K562 (cell line): ENCODE measurements at regions not wholly inside any gene's neighbourhood (a gene's known extent, or its start where the extent isn't known, plus 50 kb on each side); places are given as distances from the start of the nearest gene placed in this dataset.

ENCODE experiments used
- ATF1 ChIP-seq, 2 experiments: fragments of 450-650 bp in 1 of 2; IDR thresholded peaks; 2 replicates each; pipeline ENCODE4 v1.6.1; 2016; ENCODE audit warnings: missing compliant biosample characterization in 1 of 2, missing genetic modification characterization in 1 of 2
- CEBPB ChIP-seq: fragments of 450-650 bp; IDR thresholded peaks from 2 replicates; pipeline ENCODE4 v1.6.1; 2016; ENCODE audit warnings: missing genetic modification characterization, missing compliant biosample characterization
- FOXK1 ChIP-seq: sonication (generic); formaldehyde crosslinking; IDR thresholded peaks from 2 replicates; pipeline ENCODE4 v1.8.0; 2022; ENCODE audit warnings: missing genetic modification reagents, mild to moderate bottlenecking, borderline replicate concordance
- FOXM1 ChIP-seq, 2 experiments: fragments of 450-650 bp in 1 of 2; sonication (generic) in 1 of 2; formaldehyde crosslinking in 1 of 2; IDR thresholded peaks; 2 replicates each; pipeline versions ENCODE4 v1.6.1 to v1.9.0; 2017 to 2022; ENCODE audit warnings: low read depth in 2 of 2, mild to moderate bottlenecking in 2 of 2, missing genetic modification reagents in 1 of 2, moderate library complexity in 1 of 2
- KDM1A ChIP-seq, 2 experiments: fragments of 450-650 bp; IDR thresholded peaks; 2 replicates each; pipeline ENCODE4 v1.6.1; 2016; ENCODE audit warnings: mild to moderate bottlenecking in 2 of 2
- NFIC ChIP-seq: fragments of 450-650 bp; IDR thresholded peaks from 2 replicates; pipeline ENCODE4 v1.6.1; 2017; ENCODE audit warnings: mild to moderate bottlenecking, inconsistent platforms
- PTTG1 ChIP-seq: fragments of 450-650 bp; IDR thresholded peaks from 2 replicates; pipeline ENCODE4 v1.6.1; 2016; ENCODE audit warnings: low read depth, mild to moderate bottlenecking, missing genetic modification characterization, missing compliant biosample characterization
- TAF1 ChIP-seq: IDR thresholded peaks from 2 replicates; pipeline ENCODE4 v1.6.1; 2011; ENCODE audit warnings: mild to moderate bottlenecking, low read length, moderate library complexity; ENCODE audit not compliant: insufficient read depth, control insufficient read depth, severe bottlenecking; ENCODE audit errors: extremely low read depth
- ZBTB17 ChIP-seq: fragments of 450-650 bp; formaldehyde crosslinking; IDR thresholded peaks from 2 replicates; pipeline ENCODE4 v1.4.0; 2020; ENCODE audit warnings: mild to moderate bottlenecking
- TF ChIP-seq, protein P1 (sequence below): fragments of 200-800 bp; sonication (Bioruptor generic); IDR thresholded peaks from 2 replicates; pipeline ENCODE4 v1.6.1; 2016; ENCODE audit warnings: missing genetic modification characterization, missing compliant biosample characterization
- TF ChIP-seq, protein P2 (sequence below): fragments of 450-650 bp; IDR thresholded peaks from 2 replicates; pipeline ENCODE4 v1.7.1; 2018; ENCODE audit warnings: mild to moderate bottlenecking, low read depth; ENCODE audit not compliant: partially characterized antibody
- TF ChIP-seq, protein P3 (sequence below), 3 experiments: IDR thresholded peaks in 2 of 3; conservative IDR thresholded peaks in 1 of 3; 2 replicates each; pipeline ENCODE4 v1.5.1; 2011 to 2012; ENCODE audit warnings: low read length in 3 of 3, mild to moderate bottlenecking in 3 of 3, control low read depth in 2 of 3, improper control_type of control experiment in 1 of 3, inconsistent platforms in 1 of 3, low read depth in 1 of 3, mixed read lengths in 1 of 3, moderate library complexity in 1 of 3; ENCODE audit not compliant: insufficient read depth in 2 of 3

DNA sequence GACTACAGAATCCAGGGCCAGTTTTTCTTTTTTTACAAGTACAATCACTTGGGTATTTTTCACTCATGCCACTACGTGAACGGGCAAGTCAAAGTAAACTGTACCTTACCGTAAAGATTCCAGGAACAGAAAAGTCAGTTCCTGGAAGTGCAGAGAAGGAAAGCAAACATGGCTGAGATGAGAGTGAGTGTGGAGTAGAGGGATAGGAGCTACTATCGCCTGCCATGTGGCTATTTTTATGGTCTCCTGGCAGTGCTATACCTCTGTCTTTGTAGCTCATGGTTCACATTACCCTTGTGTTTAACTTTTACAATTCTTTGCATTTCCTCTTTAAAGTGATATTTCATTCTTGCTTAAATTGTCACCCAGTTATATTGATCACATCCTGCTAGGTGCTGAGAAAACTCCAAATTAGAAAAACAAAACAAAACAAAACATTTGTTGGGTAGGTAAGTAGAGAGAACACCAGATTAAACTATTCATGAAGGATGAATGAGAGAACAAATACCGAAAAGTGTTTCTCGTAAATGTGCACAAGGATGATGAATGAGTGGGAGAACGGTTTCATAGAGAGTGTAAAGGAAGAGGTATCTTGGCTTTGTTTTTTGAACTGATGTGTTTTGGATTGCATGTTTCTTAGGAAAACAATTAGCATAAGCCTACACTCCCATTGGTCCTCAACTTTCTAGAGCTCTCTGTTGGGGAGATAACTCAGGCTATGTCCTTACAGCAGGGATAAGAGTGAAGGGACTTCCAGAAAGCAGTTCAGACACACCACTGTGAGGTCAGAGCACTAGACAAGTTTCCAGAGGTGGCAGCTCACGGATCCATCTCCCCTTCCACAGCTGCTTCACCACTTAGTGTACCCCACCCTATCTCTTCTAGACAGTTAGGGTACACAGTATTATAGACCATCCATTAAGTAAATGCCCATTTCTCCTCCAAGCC, 163.7 kb downstream of the IPO8 start:
- TF ChIP-seq PTTG1 (tag) (no peak), KDM1A (IDR thresholded peaks at IDR 0.05) (no peak), ZBTB17 (no peak), FOXM1 (IDR thresholded peaks at IDR 0.05; ENCODE audit: low read depth) (no peak), FOXM1 (CRISPR knock-in tag; IDR thresholded peaks at IDR 0.05; ENCODE audit: low read depth) (no peak), FOXK1 (CRISPR knock-in tag) (no peak), CEBPB (tag) (no peak), NFIC (no peak), ATF1 (CRISPR knock-in tag; IDR thresholded peaks at IDR 0.05) (no peak), ATF1 (tag; IDR thresholded peaks at IDR 0.05) (no peak), TAF1 (no peak)
- TF ChIP-seq, protein P1, sequence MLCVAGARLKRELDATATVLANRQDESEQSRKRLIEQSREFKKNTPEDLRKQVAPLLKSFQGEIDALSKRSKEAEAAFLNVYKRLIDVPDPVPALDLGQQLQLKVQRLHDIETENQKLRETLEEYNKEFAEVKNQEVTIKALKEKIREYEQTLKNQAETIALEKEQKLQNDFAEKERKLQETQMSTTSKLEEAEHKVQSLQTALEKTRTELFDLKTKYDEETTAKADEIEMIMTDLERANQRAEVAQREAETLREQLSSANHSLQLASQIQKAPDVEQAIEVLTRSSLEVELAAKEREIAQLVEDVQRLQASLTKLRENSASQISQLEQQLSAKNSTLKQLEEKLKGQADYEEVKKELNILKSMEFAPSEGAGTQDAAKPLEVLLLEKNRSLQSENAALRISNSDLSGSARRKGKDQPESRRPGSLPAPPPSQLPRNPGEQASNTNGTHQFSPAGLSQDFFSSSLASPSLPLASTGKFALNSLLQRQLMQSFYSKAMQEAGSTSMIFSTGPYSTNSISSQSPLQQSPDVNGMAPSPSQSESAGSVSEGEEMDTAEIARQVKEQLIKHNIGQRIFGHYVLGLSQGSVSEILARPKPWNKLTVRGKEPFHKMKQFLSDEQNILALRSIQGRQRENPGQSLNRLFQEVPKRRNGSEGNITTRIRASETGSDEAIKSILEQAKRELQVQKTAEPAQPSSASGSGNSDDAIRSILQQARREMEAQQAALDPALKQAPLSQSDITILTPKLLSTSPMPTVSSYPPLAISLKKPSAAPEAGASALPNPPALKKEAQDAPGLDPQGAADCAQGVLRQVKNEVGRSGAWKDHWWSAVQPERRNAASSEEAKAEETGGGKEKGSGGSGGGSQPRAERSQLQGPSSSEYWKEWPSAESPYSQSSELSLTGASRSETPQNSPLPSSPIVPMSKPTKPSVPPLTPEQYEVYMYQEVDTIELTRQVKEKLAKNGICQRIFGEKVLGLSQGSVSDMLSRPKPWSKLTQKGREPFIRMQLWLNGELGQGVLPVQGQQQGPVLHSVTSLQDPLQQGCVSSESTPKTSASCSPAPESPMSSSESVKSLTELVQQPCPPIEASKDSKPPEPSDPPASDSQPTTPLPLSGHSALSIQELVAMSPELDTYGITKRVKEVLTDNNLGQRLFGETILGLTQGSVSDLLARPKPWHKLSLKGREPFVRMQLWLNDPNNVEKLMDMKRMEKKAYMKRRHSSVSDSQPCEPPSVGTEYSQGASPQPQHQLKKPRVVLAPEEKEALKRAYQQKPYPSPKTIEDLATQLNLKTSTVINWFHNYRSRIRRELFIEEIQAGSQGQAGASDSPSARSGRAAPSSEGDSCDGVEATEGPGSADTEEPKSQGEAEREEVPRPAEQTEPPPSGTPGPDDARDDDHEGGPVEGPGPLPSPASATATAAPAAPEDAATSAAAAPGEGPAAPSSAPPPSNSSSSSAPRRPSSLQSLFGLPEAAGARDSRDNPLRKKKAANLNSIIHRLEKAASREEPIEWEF (CRISPR knock-in tag): no peak
- TF ChIP-seq, protein P2, sequence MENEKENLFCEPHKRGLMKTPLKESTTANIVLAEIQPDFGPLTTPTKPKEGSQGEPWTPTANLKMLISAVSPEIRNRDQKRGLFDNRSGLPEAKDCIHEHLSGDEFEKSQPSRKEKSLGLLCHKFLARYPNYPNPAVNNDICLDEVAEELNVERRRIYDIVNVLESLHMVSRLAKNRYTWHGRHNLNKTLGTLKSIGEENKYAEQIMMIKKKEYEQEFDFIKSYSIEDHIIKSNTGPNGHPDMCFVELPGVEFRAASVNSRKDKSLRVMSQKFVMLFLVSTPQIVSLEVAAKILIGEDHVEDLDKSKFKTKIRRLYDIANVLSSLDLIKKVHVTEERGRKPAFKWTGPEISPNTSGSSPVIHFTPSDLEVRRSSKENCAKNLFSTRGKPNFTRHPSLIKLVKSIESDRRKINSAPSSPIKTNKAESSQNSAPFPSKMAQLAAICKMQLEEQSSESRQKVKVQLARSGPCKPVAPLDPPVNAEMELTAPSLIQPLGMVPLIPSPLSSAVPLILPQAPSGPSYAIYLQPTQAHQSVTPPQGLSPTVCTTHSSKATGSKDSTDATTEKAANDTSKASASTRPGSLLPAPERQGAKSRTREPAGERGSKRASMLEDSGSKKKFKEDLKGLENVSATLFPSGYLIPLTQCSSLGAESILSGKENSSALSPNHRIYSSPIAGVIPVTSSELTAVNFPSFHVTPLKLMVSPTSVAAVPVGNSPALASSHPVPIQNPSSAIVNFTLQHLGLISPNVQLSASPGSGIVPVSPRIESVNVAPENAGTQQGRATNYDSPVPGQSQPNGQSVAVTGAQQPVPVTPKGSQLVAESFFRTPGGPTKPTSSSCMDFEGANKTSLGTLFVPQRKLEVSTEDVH: no peak
- TF ChIP-seq, protein P3, sequence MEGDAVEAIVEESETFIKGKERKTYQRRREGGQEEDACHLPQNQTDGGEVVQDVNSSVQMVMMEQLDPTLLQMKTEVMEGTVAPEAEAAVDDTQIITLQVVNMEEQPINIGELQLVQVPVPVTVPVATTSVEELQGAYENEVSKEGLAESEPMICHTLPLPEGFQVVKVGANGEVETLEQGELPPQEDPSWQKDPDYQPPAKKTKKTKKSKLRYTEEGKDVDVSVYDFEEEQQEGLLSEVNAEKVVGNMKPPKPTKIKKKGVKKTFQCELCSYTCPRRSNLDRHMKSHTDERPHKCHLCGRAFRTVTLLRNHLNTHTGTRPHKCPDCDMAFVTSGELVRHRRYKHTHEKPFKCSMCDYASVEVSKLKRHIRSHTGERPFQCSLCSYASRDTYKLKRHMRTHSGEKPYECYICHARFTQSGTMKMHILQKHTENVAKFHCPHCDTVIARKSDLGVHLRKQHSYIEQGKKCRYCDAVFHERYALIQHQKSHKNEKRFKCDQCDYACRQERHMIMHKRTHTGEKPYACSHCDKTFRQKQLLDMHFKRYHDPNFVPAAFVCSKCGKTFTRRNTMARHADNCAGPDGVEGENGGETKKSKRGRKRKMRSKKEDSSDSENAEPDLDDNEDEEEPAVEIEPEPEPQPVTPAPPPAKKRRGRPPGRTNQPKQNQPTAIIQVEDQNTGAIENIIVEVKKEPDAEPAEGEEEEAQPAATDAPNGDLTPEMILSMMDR (IDR thresholded peaks at IDR 0.05 in 2 of 3, conservative IDR thresholded peaks at IDR 0.05 in 1 of 3; ENCODE audit: insufficient read depth in 2 of 3, low read depth in 1 of 3, low read length in 3 of 3): no peak
